ENCODE measurements at regions not wholly inside any gene's neighbourhood (a gene's known extent, or its start where the extent isn't known, plus 50 kb on each side); places are given as distances from the start of the nearest gene placed in this dataset.
A peak's percentile ranks its signal among the peaks of the same experiment; 100 is the strongest.
"Not testable (repeated sequence)": the region's sequence is repeated elsewhere in the genome, so short reads cannot be mapped to it uniquely, and the experiment has no call there.

GRCh38 chr6:9292975-9293374 is 857.6 kb upstream of the SLC35B3 start:
- no peak for DNase-seq (ENCODE audit: low spot score)

DNA sequence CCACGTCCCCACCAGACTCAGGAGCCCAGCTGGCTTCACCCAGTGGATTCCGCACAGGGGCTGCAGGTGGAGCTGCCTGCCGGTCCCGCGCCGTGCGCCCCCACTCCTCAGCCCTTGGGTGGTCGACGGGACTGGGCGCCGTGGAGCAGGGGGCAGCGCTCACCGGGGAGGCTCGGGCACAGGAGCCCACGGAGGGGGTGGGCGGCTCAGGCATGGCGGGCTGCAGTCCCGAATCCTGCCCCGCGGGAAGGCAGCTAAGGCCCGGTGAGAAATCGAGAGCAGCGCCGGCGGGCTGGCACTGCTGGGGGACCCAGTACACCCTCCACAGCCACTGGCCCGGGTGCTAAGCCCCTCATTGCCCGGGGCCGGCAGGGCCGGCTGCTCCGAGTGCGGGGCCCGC is 855.0 kb upstream of the SLC35B3 start:
- not testable (repeated sequence) for DNase-seq (ENCODE audit: low spot score)

GRCh38 chr6:9272671-9273070 is 837.3 kb upstream of the SLC35B3 start:
- no peak for DNase-seq (ENCODE audit: low spot score)

DNA sequence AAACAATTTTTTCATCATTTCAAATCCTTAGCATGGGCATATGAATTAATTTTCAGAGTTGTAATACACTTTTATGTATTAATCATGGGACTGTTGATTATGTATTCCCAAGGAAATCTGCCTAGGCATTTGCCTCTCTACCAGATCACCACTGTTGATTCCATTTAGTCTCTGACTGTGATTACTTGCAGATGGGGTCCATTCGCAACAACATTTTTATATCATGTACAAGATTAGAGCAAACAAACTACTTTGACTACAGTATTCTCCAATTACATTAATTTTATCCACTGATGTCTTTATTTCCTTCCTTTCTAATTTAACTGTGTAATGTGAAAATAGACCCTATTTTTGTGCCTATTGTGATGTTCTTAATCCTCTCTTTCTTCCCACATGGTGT is 831.4 kb upstream of the SLC35B3 start:
- no peak for DNase-seq (ENCODE audit: low spot score)

GRCh38 chr6:9257215-9257614 is 821.9 kb upstream of the SLC35B3 start:
- DNase-seq (ENCODE audit: low spot score) = no peak

DNA sequence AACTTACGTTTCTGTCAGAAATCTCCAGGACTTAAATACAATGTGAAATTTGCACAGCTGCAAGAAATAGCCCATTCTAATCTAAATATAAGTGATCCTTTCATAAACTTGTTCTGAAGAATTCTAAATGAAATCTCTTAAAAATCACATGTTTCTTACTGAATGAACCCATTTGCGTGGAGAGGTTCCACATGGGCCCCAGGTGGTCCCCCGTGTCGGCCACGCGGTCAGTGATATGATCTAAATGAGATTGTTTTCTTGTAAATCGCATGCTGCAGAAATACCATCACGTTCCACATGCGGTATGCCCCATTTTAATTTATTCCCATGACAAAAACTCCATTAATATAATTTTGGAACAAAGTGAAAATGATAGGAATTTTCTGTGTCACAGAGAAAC is 818.9 kb upstream of the SLC35B3 start:
- no peak for DNase-seq (ENCODE audit: low spot score)

DNA sequence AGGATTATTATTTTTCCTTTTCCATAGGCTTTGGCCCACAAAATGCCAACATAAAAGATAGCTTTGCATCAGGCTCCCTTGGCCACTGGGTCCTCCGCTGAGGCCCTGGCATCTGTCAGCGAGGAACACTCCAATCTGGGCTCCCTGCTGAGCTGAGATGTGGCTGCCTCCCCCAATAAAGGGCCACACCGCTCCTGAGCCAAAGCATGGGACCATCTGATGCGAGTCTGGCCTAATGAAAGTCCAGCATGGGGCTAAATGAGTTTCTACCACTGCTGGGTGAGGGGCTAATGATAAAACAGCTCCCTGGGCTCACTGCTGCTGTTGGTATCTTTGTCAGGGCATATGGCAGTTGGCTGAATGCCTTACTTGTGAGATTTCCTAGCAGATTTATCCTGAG is 817.5 kb upstream of the SLC35B3 start:
- no peak for DNase-seq (ENCODE audit: low spot score)

GRCh38 chr6:9250852-9251251 is 815.5 kb upstream of the SLC35B3 start:
- DNase-seq (ENCODE audit: low spot score) = peak; percentile 54

GRCh38 chr6:9248133-9248532 is 812.8 kb upstream of the SLC35B3 start:
- no peak for DNase-seq (ENCODE audit: low spot score)

DNA sequence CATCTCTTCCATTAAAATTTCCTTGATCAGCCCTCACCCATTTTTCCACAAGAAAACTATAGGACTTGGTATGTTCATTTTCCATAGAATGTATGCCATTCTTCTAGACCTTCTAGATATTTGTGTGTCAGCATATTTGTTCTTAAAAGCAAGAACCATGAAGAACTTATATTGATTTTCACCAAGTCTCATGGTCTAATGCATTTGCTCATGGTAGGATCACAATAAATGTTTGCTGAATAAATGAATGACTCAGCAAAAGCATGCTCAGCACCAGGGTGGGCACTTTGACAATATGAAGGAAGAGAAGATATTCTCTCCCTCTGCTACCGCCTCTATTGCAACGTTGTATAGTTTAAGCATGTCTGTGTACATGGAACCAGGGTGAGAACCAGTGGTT is 805.5 kb upstream of the SLC35B3 start:
- no peak for DNase-seq (ENCODE audit: low spot score)

DNA sequence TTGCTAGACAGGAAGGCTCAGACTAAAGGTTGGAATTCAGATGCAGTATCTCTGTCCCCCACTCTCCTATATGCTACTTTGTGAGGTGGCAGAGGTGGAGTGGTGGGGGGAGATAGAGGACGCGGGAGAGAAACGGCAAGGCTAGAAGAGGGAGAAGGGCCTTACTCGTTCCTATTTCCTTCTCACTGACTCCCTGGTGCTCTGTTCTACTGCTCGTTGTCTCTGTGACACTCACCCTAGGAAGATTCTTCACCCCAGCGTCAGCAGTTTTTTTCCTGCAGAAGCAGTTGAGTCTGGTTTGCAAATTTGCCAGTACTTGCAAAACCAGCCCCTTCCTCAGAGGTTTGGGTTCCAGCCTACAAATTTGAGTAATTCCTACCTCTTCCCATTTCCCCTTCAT is 801.1 kb upstream of the SLC35B3 start:
- DNase-seq (ENCODE audit: low spot score) = no peak

- no peak for DNase-seq (ENCODE audit: low spot score)
These were observed 798.3 kb upstream of the SLC35B3 start for GRCh38 chr6:9233686-9234085.

- no peak for DNase-seq (ENCODE audit: low spot score)
These were observed 797.9 kb upstream of the SLC35B3 start for GRCh38 chr6:9233226-9233625.

GRCh38 chr6:9225441-9225871 is 790.1 kb upstream of the SLC35B3 start:
- no peak for DNase-seq (ENCODE audit: low spot score)

- no peak for DNase-seq (ENCODE audit: low spot score)
These were observed 789.2 kb upstream of the SLC35B3 start for GRCh38 chr6:9224539-9224938.

GRCh38 chr6:9213717-9214116 is 778.4 kb upstream of the SLC35B3 start:
- not testable (repeated sequence) for DNase-seq (ENCODE audit: low spot score)

GRCh38 chr6:9208966-9209365 is 773.6 kb upstream of the SLC35B3 start:
- no peak for DNase-seq (ENCODE audit: low spot score)

GRCh38 chr6:9205645-9206044 is 770.3 kb upstream of the SLC35B3 start:
- no peak for DNase-seq (ENCODE audit: low spot score)

GRCh38 chr6:9204171-9204570 is 768.8 kb upstream of the SLC35B3 start:
- DNase-seq (ENCODE audit: low spot score) = peak; percentile 8

DNA sequence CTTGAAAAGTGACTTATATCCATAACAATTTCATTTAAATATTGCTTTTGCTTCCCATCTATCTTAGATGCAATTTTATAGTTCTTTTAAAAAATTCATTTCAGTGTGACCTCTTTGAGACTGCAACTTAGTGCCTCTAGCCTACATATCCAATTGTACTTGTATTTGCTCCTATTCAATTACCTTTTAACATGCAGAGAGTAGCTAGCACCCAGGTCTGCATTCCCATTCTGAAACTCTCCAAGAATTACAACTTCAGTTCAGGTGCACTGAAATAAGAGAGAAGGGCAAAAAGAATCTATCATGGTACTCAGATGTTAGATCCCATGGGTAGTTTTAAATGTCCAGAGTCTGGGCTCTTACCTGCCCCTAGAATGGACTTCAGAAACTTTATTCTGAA is 765.4 kb upstream of the SLC35B3 start:
- no peak for DNase-seq (ENCODE audit: low spot score)

DNA sequence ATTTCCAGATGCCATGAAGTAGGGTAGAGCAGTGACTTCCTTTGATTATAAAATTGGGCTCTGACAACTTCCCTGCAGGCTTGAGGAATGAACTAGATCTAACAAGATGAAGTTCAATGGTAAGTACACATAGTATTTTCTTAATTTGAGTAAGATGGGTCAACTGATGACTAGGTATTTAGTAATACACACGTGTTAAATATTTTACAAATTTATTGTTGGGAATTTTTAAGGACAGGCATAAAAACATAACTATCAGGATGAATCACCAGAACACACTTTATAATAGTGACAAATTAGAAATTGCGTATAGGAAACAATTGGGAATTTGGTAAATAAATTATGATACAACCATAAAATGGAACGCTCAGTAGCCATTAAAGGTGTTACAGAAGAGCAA is 762.4 kb upstream of the SLC35B3 start:
- no peak for DNase-seq (ENCODE audit: low spot score)

- DNase-seq (ENCODE audit: low spot score) = no peak
These were observed 760.0 kb upstream of the SLC35B3 start for GRCh38 chr6:9195322-9195721.

DNA sequence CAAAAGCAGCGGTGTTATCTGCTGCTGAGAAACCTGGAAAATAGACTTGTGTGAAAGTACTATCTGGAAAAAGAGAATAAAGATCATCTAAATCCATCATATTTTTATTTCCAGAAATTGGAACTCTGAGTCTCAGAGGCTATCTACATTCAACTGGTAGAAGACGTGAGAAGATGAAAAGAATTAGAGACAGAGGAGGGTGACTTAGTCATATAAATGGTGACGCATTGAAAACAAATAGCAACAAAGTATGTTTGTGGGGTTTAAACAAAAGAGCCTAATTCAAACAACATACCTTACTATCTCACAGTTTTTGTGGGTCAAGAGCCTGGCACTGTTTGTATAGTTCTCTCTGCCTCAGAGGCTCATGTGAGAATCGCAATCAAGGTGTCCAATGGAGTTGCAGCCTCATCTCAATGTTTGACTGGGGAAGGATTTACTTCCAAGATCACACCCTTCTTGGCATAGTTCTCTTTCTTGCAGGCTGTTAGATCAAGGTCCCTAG is 757.1 kb upstream of the SLC35B3 start:
- no peak for DNase-seq (ENCODE audit: low spot score)

- no peak for DNase-seq (ENCODE audit: low spot score)
These were observed 750.8 kb upstream of the SLC35B3 start for GRCh38 chr6:9186148-9186547.

DNA sequence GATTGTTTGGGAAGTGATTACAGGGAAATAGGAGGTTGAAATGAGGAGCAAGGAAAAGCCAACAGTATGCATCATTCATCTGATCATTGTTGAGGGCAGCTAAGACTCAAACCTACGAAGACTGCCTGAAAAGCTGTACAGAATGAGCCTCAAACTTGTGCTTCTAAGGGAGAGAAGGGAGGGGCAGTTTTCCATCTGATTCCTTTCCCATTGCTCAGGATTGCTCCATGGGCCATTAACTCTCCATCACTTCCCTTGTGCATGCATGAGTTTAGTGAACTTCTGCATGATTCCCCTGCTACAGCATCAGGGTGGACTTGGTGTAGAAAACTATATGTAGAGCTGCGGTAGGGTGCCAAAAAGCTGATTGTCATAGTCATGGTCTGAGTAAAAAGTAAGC is 742.7 kb upstream of the SLC35B3 start:
- DNase-seq (ENCODE audit: low spot score) = no peak

Data from SW480 (cell line).